Prostate gland (tissue), 2 donors: ENCODE measurements at regions not wholly inside any gene's neighbourhood (a gene's known extent, or its start where the extent isn't known, plus 50 kb on each side); places are given as distances from the start of the nearest gene placed in this dataset.

Experiments used
- POLR2A ChIP-seq: fragments of 450-650 bp; IDR thresholded peaks from one replicate; pipeline ENCODE4 v1.6.1; 2016; ENCODE audit warnings: antibody characterized with exemption, mild to moderate bottlenecking
- TF ChIP-seq, protein P1 (sequence below), 4 experiments: fragments of 200-600 bp in 2 of 4; fragments of 450-650 bp in 2 of 4; sonication (generic) in 2 of 4; IDR thresholded peaks; 1 replicate in 3 of 4; 2 replicates in 1 of 4; pipeline ENCODE4 v1.5.1; 2016 to 2019; ENCODE audit warnings: antibody characterized with exemption in 4 of 4, mild to moderate bottlenecking in 2 of 4, moderate library complexity in 2 of 4

GRCh38 chr3:146889626-146890025, 284.5 kb upstream of the PLSCR5 start:
- no peak for TF ChIP-seq POLR2A
- TF ChIP-seq, protein P1, sequence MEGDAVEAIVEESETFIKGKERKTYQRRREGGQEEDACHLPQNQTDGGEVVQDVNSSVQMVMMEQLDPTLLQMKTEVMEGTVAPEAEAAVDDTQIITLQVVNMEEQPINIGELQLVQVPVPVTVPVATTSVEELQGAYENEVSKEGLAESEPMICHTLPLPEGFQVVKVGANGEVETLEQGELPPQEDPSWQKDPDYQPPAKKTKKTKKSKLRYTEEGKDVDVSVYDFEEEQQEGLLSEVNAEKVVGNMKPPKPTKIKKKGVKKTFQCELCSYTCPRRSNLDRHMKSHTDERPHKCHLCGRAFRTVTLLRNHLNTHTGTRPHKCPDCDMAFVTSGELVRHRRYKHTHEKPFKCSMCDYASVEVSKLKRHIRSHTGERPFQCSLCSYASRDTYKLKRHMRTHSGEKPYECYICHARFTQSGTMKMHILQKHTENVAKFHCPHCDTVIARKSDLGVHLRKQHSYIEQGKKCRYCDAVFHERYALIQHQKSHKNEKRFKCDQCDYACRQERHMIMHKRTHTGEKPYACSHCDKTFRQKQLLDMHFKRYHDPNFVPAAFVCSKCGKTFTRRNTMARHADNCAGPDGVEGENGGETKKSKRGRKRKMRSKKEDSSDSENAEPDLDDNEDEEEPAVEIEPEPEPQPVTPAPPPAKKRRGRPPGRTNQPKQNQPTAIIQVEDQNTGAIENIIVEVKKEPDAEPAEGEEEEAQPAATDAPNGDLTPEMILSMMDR (IDR thresholded peaks at IDR 0.05) = no peak
